ENCODE measurements at regions not wholly inside any gene's neighbourhood (a gene's known extent, or its start where the extent isn't known, plus 50 kb on each side); places are given as distances from the start of the nearest gene placed in this dataset.

- no peak for DNase-seq (ENCODE audit: low spot score)
These were observed 697.5 kb upstream of the SGCG start for GRCh38 chr13:22483276-22483675.

GRCh38 chr13:22486490-22486889 lies 694.3 kb upstream of the SGCG start:
- no peak for DNase-seq (ENCODE audit: low spot score)

DNA sequence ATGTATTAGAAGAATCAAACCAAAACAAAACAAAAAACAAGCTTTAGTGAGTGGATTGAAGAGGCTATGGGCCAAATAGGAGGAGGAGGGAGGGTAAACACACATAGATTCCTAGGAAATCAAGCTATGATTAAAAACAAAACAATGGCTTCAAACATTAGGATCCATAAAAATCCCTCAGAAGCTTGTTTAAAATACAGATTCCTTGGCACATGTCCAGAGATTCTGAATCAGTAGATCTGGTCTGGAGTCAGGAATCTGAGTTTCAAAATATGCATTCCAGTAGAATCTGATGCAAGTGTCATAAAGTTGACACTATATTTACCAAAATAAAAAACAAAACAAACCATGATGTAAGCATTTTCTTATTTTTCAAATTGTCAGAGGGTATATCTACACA lies 692.8 kb upstream of the SGCG start:
- DNase-seq (ENCODE audit: low spot score) = no peak

DNA sequence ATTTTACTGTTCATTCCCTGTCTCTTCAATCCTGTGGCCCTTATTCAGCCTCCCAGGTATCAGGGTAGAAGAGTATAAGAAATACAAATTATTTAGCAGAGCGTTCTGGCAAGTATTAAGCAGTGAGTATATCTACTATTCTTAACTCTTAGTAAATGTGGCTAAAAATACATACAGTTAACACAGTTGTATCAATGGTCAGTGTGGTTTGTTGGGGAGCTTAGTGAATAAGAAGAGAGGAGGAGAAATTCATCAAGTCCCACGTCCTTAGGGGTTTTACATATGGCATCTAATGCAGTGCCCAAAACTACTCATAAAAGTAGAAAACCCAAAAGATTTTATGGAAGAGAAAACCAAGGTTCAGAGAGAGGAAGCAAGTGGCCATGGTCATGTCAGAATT lies 691.0 kb upstream of the SGCG start:
- DNase-seq (ENCODE audit: low spot score) = no peak

DNA sequence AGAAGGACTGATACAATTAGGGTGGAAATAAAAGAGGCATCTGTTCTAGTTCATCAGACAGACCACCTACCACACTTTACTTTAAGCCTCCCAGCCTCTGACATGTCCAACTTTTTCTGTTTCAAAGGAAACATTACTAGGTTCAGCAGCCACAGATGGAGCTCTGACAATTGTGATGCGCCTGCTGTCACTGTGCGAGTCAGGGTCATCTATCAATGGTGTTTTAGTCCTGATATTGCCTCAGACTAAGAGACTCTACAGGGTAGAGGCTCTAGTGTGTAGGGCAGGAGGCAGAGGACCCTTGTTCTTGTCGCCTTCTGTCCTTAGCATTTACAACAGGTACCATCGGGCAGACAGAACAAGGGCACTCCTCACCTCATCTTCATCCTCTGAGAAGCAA lies 685.0 kb upstream of the SGCG start:
- DNase-seq (ENCODE audit: low spot score) = no peak

DNA sequence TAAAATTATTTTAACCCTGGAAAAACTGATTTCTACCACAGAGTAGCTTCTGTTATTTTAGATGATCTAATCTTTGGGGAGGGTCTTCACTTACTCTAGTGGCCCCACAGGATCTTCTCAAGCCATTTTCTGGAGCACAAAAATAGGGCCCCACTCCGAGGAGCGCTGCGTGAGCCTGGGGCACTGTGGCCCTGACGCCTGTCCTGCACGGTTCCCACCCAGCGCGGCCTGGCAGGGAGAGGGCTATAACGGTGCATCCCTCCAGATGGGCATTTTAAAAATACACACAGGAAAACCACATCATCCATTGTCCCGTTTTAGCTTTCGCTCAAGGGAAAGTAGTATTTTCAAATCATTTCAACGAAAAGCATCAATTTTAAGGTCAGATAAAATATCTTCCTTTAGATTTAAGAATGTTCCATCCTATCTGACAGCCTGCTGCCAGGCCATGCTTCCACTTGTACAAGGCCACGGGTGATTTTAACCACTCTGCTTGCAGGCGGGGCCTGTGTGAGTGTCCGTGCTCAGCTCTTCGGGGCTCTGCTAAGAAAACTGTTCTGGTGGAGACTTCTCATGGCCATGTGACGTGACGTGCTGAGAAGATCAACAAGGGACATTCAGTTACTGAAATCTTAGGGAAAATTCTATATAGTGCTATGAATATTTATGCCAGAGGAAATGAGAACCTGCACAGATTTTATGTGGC lies 683.8 kb upstream of the SGCG start:
- DNase-seq (ENCODE audit: low spot score) = no peak

- no peak for DNase-seq (ENCODE audit: low spot score)
These were observed 682.6 kb upstream of the SGCG start for GRCh38 chr13:22497991-22498780.

DNA sequence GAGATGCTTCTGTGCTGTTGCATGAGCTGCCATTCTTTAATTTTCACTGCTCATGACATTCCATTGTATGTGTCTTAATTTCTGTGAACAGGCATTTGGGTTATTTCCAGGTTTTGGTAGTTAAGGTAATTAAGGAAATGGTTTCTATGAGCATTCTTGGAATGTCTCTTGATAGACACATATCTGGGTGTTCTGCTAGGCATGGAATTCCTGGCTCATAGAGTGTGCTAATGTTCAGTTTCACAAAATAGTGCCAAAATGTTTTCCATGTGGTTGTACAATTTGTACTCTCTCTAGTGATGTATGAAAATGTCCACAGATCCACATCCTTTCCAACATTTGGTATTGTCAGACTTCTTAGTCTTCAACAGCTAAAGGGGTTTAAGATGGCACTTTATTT lies 680.9 kb upstream of the SGCG start:
- DNase-seq (ENCODE audit: low spot score) = no peak

DNA sequence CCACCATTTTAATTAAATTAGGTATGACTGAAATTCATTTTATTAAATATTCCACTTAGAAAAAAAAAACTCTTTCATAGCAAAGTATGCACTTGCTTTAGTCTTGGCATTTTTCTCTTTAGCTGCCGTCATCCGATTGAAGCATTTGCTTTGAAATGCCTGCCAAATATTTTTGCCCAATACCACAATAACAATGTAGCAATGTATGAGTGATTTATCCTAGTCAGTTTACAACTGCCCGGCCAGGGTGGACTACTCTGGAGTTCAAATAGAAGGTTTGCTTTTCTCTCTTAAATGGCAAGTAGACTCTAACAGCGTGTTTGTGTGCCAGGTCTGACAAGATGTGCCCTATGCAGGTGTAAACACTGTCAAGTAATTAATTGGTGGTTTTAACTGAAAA lies 675.3 kb upstream of the SGCG start:
- no peak for DNase-seq (ENCODE audit: low spot score)

DNA sequence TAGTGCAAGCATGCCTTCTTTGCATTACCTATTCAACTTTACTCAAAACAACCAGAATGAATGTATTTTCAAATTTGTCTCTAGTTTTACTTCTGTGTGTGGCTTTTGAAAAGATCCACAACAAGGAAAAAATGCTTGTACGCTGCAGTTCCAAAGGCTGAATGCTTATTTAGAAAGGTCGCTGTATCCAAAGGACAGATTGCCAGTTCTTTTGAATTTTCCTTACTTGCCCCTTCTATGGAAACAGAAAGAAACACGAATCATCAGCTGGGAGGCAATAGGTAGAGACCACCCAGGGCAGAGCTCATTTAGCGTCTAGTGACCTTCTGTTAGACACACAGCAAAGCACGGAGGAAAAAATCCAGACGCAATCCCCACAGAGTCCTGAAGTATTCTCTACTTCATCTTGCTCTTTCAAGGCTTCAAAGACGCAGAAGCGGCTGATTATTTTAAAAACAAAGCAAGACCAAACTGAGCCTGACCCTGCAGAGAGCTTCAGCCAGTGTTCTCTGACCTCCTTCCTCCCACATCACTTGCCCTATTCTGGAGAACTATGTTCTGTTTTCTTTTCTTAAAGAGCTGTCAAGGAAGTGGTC lies 674.6 kb upstream of the SGCG start:
- DNase-seq (ENCODE audit: low spot score) = no peak

DNA sequence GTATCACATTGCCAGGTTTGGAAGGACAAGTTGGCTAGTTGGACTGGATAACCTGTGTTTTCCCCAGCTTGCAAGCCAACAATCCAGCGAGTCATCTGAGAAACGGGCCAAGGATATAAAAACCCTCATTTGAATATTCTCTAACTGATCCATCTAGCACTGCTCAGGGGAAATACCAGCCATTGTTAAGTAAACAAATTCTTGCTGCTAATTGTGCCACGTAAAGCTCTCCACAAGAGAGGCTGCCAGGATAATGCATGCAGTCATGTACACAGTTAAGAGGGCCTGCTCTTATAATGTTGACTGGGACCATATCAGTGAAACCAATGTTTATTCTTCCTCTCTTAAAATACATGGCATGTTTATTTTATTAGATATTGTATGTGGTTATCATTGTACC lies 663.2 kb upstream of the SGCG start:
- no peak for DNase-seq (ENCODE audit: low spot score)

- no peak for DNase-seq (ENCODE audit: low spot score)
These were observed 643.9 kb upstream of the SGCG start for GRCh38 chr13:22536851-22537250.

- DNase-seq (ENCODE audit: low spot score) = no peak
These were observed 642.4 kb upstream of the SGCG start for GRCh38 chr13:22538400-22538799.

DNA sequence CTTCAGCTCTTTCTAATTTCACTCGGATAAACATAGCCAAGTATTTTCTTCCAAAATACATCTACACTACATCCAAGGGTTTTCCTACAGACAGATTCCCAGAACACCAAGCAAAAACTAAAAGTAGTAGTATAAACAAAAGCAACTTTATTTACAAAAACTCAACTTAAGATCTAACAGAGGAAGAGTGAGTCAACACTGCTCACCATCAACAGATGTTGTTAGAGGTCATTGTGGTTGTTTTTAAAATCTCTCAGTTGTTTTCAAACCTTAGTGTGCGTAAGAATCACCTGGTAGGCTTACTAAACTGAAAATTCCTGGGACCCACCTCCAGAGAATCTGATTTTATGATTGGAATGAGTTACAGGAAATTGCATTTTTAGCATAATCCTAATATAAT lies 631.7 kb upstream of the SGCG start:
- DNase-seq (ENCODE audit: low spot score) = no peak

GRCh38 chr13:22561581-22561980 lies 619.2 kb upstream of the SGCG start:
- no peak for DNase-seq (ENCODE audit: low spot score)

GRCh38 chr13:22562116-22562515 lies 618.7 kb upstream of the SGCG start:
- no peak for DNase-seq (ENCODE audit: low spot score)

GRCh38 chr13:22563272-22563671 lies 617.5 kb upstream of the SGCG start:
- DNase-seq (ENCODE audit: low spot score) = no peak

GRCh38 chr13:22569811-22570210 lies 611.0 kb upstream of the SGCG start:
- no peak for DNase-seq (ENCODE audit: low spot score)

GRCh38 chr13:22589880-22590279 lies 590.9 kb upstream of the SGCG start:
- DNase-seq (ENCODE audit: low spot score) = no peak

- DNase-seq (ENCODE audit: low spot score) = no peak
These were observed 588.3 kb upstream of the SGCG start for GRCh38 chr13:22592515-22592914.

- DNase-seq (ENCODE audit: low spot score) = no peak
These were observed 586.7 kb upstream of the SGCG start for GRCh38 chr13:22594041-22594440.

DNA sequence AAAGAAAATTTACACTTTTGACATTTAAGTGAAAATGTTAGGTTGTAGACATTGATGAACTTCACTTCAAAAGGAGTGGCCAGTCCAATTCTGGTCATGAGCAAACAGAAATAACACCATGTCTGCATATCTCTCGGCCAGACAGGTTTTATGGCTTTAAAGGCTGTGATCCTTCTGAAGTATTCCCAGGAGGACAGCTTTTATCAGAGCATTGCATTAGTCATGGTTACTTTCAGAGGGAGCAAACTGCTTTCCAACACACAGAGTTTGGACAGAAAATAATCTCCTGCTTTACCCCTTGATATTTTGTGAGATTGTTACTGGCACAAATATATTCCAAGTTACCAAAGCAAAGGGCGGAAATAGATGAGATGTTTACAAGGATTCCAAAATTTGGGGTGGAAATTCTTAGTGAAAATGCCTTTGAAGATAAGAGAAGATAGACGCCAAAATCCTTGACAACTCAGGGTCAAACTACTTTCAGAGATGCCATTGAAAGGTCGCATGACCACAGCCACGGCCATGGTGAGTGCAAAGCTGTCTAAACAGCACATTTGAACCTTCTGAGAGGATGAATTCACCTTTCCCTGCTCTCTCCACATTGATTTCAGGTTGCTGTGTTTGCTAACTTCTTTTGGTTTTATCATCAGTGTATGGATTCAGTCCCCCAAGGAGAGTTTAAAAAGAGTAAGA lies 584.5 kb upstream of the SGCG start:
- DNase-seq (ENCODE audit: low spot score) = no peak

All from mesenteric fat pad (tissue), 1 donor.